HepG2 (cell line): ENCODE measurements at regions not wholly inside any gene's neighbourhood (a gene's known extent, or its start where the extent isn't known, plus 50 kb on each side); places are given as distances from the start of the nearest gene placed in this dataset.

Experiments used
- GTF3A ChIP-seq: sonication (generic); formaldehyde crosslinking; conservative IDR thresholded peaks from 2 replicates; pipeline ENCODE4 v1.4.0; 2020; ENCODE audit warnings: mild to moderate bottlenecking, missing genetic modification reagents
- HDAC1 ChIP-seq: sonication (generic); formaldehyde crosslinking; IDR thresholded peaks from 2 replicates; pipeline ENCODE4 v1.5.1; 2020; ENCODE audit warnings: mild to moderate bottlenecking, missing genetic modification reagents
- HNF1A ChIP-seq, 2 experiments: sonication (generic) in 1 of 2; formaldehyde crosslinking in 1 of 2; IDR thresholded peaks; 2 replicates each; pipeline versions ENCODE4 v1.4.0 to v1.6.1; 2016 to 2020; ENCODE audit warnings: borderline replicate concordance in 1 of 2, low read depth in 1 of 2, mild to moderate bottlenecking in 1 of 2, missing genetic modification reagents in 1 of 2
- HOXA3 ChIP-seq: sonication (generic); formaldehyde crosslinking; IDR thresholded peaks from 2 replicates; pipeline ENCODE4 v1.5.0; 2020; ENCODE audit warnings: missing genetic modification reagents
- MAF1 ChIP-seq: sonication (generic); formaldehyde crosslinking; IDR thresholded peaks from 2 replicates; pipeline ENCODE4 v1.5.0; 2020; ENCODE audit warnings: missing genetic modification reagents, borderline replicate concordance
- PHF20 ChIP-seq: sonication (generic); formaldehyde crosslinking; IDR thresholded peaks from 2 replicates; pipeline ENCODE4 v1.5.0; 2020; ENCODE audit warnings: mild to moderate bottlenecking, missing genetic modification reagents
- RAD21 ChIP-seq: fragments of 450-650 bp; formaldehyde crosslinking; IDR thresholded peaks from 2 replicates; pipeline ENCODE4 v1.5.0; 2020; ENCODE audit warnings: mild to moderate bottlenecking
- TGIF2 ChIP-seq: IDR thresholded peaks from 2 replicates; pipeline ENCODE4 v1.6.1; 2016; ENCODE audit warnings: control low read depth, missing compliant biosample characterization
- ZBTB43 ChIP-seq: sonication (generic); formaldehyde crosslinking; conservative IDR thresholded peaks from 2 replicates; pipeline ENCODE4 v1.4.0; 2020; ENCODE audit warnings: missing genetic modification reagents
- ZNF329 ChIP-seq: sonication (generic); formaldehyde crosslinking; IDR thresholded peaks from 2 replicates; pipeline ENCODE4 v1.9.0; 2021; ENCODE audit warnings: low read depth, mild to moderate bottlenecking, missing genetic modification reagents
- ZNF414 ChIP-seq: sonication (generic); formaldehyde crosslinking; IDR thresholded peaks from 2 replicates; pipeline ENCODE4 v1.5.0; 2020; ENCODE audit warnings: missing genetic modification reagents
- ZNF484 ChIP-seq: sonication (generic); formaldehyde crosslinking; IDR thresholded peaks from 2 replicates; pipeline ENCODE4 v1.5.1; 2020; ENCODE audit warnings: mild to moderate bottlenecking, low read depth, missing genetic modification reagents, borderline replicate concordance
- ZNF609 ChIP-seq: sonication (generic); formaldehyde crosslinking; IDR thresholded peaks from 2 replicates; pipeline ENCODE4 v1.4.0; 2020; ENCODE audit warnings: mild to moderate bottlenecking, missing genetic modification reagents, borderline replicate concordance
- ZNF768 ChIP-seq: sonication (generic); formaldehyde crosslinking; IDR thresholded peaks from 2 replicates; pipeline ENCODE4 v1.4.0; 2020; ENCODE audit warnings: missing genetic modification reagents
- ZSCAN12 ChIP-seq: sonication (generic); formaldehyde crosslinking; IDR thresholded peaks from 2 replicates; pipeline ENCODE4 v1.9.0; 2021; ENCODE audit warnings: mild to moderate bottlenecking, missing genetic modification reagents
- TF ChIP-seq, protein P1 (sequence below): sonication (generic); formaldehyde crosslinking; IDR thresholded peaks from 2 replicates; pipeline ENCODE4 v1.8.1; 2023; ENCODE audit warnings: mild to moderate bottlenecking, missing genetic modification reagents, borderline replicate concordance

- TF ChIP-seq ZNF609 (CRISPR knock-in tag) (peak; percentile 73; the same call in 1 of the 2 replicates), HDAC1 (peak; percentile 48), ZNF329 (CRISPR knock-in tag) (no peak), ZNF414 (no peak), ZSCAN12 (CRISPR knock-in tag) (no peak), HOXA3 (peak; percentile 13; the same call in 1 of the 2 replicates), ZBTB43 (CRISPR knock-in tag) (no peak), TGIF2 (CRISPR knock-in tag) (0 out of 2 replicates have a peak, but pooled peaks have one; percentile 38), MAF1 (no peak), GTF3A (no peak), HNF1A (IDR thresholded peaks at IDR 0.05; ENCODE audit: low read depth) (peak; percentile 100), HNF1A (CRISPR knock-in tag; IDR thresholded peaks at IDR 0.05; ENCODE audit: borderline replicate concordance) (peak; percentile 100), RAD21 (CRISPR knock-in tag) (peak; percentile 32; the same call in 1 of the 2 replicates), PHF20 (CRISPR knock-in tag) (no peak), ZNF484 (CRISPR knock-in tag) (no peak), ZNF768 (CRISPR knock-in tag) (no peak)
- TF ChIP-seq, protein P1, sequence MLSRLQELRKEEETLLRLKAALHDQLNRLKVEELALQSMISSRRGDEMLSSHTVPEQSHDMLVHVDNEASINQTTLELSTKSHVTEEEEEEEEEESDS (CRISPR knock-in tag), result no peak
These were observed 63.6 kb upstream of the TRIM24 start (continued) for GRCh38 chr7:138396251-138397070.
